ENCODE measurements at regions not wholly inside any gene's neighbourhood (a gene's known extent, or its start where the extent isn't known, plus 50 kb on each side); places are given as distances from the start of the nearest gene placed in this dataset.

DNA sequence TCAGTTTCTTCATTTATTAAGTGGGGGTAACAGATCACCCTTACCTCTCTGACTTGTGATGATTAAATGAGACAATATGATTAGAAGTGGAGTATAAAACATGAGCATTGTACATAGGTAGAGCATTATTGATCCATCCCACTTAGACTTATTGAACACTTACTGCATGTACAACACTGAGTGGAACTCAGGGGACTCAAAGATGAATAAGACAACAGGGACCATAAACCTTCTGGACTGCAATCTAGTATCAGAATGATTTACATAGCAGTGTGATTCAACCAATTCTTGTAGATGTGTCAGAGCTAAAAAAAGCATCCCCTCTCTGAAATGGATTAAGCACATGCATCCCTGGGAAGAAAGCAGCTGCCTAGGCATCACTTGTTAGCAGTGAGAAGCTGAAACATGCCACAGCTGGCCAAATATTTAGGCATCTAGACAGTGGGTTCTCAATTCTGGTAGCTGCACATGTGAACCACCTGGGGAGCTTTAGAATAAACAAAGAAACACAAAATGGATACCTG, 111.5 kb downstream of the CYRIA start:
- POLR2A ChIA-PET: no interaction called here
- peaks cover 5% of the 10 kb centered on the region for H3K27me3 Mint-ChIP-seq
- intact Hi-C loops (cut with DNase I, micrococcal nuclease): loop anchor here in 1 of 2 experiments (1.0 to 2.0 kb wide), 2 partner anchors 54 to 203 kb away; no protein-coding TSS in a partner anchor

DNA sequence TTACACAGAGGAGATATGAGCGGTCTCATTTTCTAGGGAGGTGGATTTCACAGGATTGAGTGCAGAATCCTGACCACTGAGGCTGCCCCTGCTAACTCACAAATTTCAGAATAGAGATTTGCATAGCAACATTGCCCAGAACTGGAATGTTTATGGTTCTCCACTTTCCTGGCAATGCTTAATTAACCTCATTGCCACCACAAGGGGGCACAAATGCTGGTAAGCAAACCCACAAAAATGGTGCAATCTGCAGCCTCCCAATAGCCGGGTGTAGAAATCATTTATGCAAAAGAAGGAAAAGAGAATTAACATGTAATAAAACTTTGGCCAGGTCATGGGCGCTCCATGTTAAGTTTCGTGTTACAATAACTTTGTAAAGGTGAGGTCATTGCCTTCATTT, 112.4 kb downstream of the CYRIA start:
- POLR2A ChIA-PET: no interaction called here

More for the DNA sequence above, 111.5 kb downstream of the CYRIA start:
- no peaks in the 10 kb centered on the region for H3K4me1 Mint-ChIP-seq (ENCODE audit: low read depth)
- Histone ChIP-seq H3K9me3 (ENCODE audit: control insufficient read depth in 1 of 2, insufficient read depth in 1 of 2, low read length in 2 of 2) (no peaks in the 10 kb centered on the region), H3K4me3 (ENCODE audit: low read length) (no peak overlapping the region), H3K27me3 (ENCODE audit: control insufficient read depth in 1 of 2, insufficient read depth in 2 of 2, low read length in 2 of 2) (no peaks in the 10 kb centered on the region), H3K27ac (ENCODE audit: low read depth in 1 of 2, low read length in 2 of 2) (no peak overlapping the region), H3K36me3 (ENCODE audit: insufficient read depth, low read length) (no peaks in the 10 kb centered on the region), H3K4me1 (ENCODE audit: insufficient read depth, low read length) (no peaks in the 10 kb centered on the region)
- no peak for DNase-seq
- TF ChIP-seq, protein P1, sequence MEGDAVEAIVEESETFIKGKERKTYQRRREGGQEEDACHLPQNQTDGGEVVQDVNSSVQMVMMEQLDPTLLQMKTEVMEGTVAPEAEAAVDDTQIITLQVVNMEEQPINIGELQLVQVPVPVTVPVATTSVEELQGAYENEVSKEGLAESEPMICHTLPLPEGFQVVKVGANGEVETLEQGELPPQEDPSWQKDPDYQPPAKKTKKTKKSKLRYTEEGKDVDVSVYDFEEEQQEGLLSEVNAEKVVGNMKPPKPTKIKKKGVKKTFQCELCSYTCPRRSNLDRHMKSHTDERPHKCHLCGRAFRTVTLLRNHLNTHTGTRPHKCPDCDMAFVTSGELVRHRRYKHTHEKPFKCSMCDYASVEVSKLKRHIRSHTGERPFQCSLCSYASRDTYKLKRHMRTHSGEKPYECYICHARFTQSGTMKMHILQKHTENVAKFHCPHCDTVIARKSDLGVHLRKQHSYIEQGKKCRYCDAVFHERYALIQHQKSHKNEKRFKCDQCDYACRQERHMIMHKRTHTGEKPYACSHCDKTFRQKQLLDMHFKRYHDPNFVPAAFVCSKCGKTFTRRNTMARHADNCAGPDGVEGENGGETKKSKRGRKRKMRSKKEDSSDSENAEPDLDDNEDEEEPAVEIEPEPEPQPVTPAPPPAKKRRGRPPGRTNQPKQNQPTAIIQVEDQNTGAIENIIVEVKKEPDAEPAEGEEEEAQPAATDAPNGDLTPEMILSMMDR (IDR thresholded peaks at IDR 0.05): no peak
- CTCF ChIA-PET: no interaction called here
- H3K27ac Mint-ChIP-seq: no peak overlapping the region
- H3K4me3 Mint-ChIP-seq: no peak overlapping the region
- no peaks in the 10 kb centered on the region for H3K36me3 Mint-ChIP-seq (ENCODE audit: low read depth)
- no peaks in the 10 kb centered on the region for H3K9me3 Mint-ChIP-seq
- ATAC-seq (ENCODE audit: poor library complexity): no peak

DNA sequence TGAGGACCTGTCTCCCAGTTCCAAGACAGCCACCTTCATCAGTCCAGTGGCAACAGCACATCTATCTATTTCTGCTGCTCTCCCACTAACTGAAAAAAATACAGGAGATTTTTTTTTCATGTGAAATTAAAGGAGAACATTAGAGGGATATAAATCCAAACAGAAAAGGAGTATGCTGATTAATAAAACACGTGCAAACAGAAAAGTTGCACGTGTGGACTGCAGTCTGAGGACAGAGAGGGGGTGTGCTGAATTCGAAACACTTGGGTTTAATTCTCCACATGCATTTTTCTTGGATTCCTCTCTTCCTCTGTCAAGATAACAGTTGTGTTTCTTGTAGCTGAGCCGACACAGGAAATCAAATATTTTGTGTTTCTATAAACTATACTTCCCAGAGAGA, 113.4 kb downstream of the CYRIA start:
- H3K4me1 Mint-ChIP-seq (ENCODE audit: low read depth): no peaks in the 10 kb centered on the region
- Histone ChIP-seq H3K36me3 (ENCODE audit: insufficient read depth, low read length) (no peaks in the 10 kb centered on the region), H3K9me3 (ENCODE audit: control insufficient read depth in 1 of 2, insufficient read depth in 1 of 2, low read length in 2 of 2) (no peaks in the 10 kb centered on the region), H3K27me3 (ENCODE audit: control insufficient read depth in 1 of 2, insufficient read depth in 2 of 2, low read length in 2 of 2) (no peaks in the 10 kb centered on the region), H3K27ac (ENCODE audit: low read depth in 1 of 2, low read length in 2 of 2) (no peak overlapping the region), H3K4me1 (ENCODE audit: insufficient read depth, low read length) (no peaks in the 10 kb centered on the region), H3K4me3 (ENCODE audit: low read length) (no peak overlapping the region)
- no peak for DNase-seq
- peaks cover 5% of the 10 kb centered on the region for H3K27me3 Mint-ChIP-seq
- TF ChIP-seq, protein P1 (IDR thresholded peaks at IDR 0.05): no peak
- no peaks in the 10 kb centered on the region for H3K36me3 Mint-ChIP-seq (ENCODE audit: low read depth)
- no peak overlapping the region for H3K27ac Mint-ChIP-seq
- ChIA-PET CTCF (no interaction called here), POLR2A (no interaction called here)
- no peaks in the 10 kb centered on the region for H3K9me3 Mint-ChIP-seq
- intact Hi-C loops (cut with DNase I, micrococcal nuclease): no loop called here
- ATAC-seq (ENCODE audit: poor library complexity): no peak
- H3K4me3 Mint-ChIP-seq: no peak overlapping the region

More for the DNA sequence above, 112.4 kb downstream of the CYRIA start:
- Mint-ChIP-seq H3K4me3 (no peak overlapping the region), H3K27me3 (peaks cover 5% of the 10 kb centered on the region), H3K9me3 (no peaks in the 10 kb centered on the region), H3K36me3 (ENCODE audit: low read depth) (no peaks in the 10 kb centered on the region), H3K4me1 (ENCODE audit: low read depth) (no peaks in the 10 kb centered on the region), H3K27ac (no peak overlapping the region)
- DNase-seq (peak in 5 of 14 experiments; percentile 2 to 49 (median 25)), ATAC-seq (ENCODE audit: poor library complexity) (no peak)
- H3K27me3 ChIP-seq (ENCODE audit: control insufficient read depth in 1 of 2, insufficient read depth in 2 of 2, low read length in 2 of 2): no peaks in the 10 kb centered on the region
- no peak overlapping the region for H3K4me3 ChIP-seq (ENCODE audit: low read length)
- intact Hi-C loops (cut with DNase I, micrococcal nuclease): loop anchor here in 1 of 2 experiments (1.0 kb wide), 1 partner anchor 56 kb away; no protein-coding TSS in a partner anchor
- H3K27ac ChIP-seq (ENCODE audit: low read depth in 1 of 2, low read length in 2 of 2): no peak overlapping the region
- H3K9me3 ChIP-seq (ENCODE audit: control insufficient read depth in 1 of 2, insufficient read depth in 1 of 2, low read length in 2 of 2): no peaks in the 10 kb centered on the region
- no peaks in the 10 kb centered on the region for H3K36me3 ChIP-seq (ENCODE audit: insufficient read depth, low read length)
- CTCF ChIA-PET: no interaction called here
- TF ChIP-seq, protein P1 (IDR thresholded peaks at IDR 0.05): peak; percentile 40
- H3K4me1 ChIP-seq (ENCODE audit: insufficient read depth, low read length): no peaks in the 10 kb centered on the region
